HG02763 (cell line): ENCODE measurements at regions not wholly inside any gene's neighbourhood (a gene's known extent, or its start where the extent isn't known, plus 50 kb on each side); places are given as distances from the start of the nearest gene placed in this dataset.
"Not testable (repeated sequence)": the region's sequence is repeated elsewhere in the genome, so short reads cannot be mapped to it uniquely, and the experiment has no call there.

Source experiments
- ATAC-seq: cut with Tn5 transposase; IDR thresholded peaks from one replicate; pipeline ENCODE4 v1.9.1; 2021; ENCODE audit warnings: mild to moderate bottlenecking, moderate library complexity; ENCODE audit not compliant: unreplicated experiment

DNA sequence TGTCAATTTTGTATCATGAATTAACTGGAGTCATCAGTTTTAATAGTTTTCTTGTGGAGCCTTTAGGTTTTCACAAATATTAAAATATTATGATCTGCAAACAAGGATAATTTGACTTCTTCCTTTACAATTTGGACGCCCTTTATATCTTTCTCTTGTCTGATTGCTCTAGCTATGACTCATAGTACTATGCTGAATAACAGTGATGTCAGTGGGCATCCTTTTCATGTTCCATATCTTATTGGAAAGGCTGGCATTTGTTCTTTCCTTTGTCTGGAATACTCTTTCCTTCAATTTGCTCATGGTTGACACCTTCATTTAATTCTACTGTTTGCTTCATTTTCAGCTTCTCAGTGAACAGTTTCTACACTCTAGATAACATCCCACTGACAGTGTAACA lies 1129.3 kb downstream of the SLITRK5 start:
- ATAC-seq = no peak

DNA sequence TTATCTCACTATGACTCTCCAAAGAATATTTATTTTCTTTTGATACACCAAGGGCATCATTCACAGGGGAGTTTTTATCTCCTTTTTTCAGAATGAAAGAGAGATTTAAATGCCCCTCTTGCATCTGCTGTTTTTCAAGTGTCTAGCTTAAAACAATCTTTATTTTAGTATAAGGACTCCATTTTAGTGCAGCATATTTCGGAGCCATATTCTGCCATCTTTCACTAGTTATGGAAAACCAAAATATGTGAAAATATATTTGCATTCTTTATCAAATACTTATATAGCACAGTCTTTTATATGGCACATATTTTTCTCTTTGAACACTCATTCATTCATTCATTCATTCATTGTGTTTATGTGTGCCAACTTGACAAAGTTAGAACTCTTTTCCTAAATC lies 1130.2 kb downstream of the SLITRK5 start:
- ATAC-seq = no peak

DNA sequence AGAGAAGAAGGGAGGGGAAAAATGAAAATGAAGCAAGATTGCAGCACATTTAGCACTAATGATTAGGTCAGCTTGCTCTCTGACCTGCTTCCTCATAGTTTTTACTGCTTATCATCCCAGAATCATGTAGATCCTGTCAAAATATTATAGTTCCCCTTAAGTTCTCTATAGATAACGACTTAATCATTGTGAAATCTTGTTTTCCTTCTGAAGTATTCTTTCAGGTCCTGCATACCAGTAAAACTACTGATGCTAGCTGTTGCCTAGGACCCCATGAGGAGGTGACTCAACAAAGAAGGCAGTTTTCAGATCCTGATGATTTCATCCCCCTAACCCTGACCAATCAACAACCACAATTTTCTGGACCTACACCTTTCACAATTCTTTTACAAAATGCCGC lies 1131.7 kb downstream of the SLITRK5 start:
- ATAC-seq = no peak

DNA sequence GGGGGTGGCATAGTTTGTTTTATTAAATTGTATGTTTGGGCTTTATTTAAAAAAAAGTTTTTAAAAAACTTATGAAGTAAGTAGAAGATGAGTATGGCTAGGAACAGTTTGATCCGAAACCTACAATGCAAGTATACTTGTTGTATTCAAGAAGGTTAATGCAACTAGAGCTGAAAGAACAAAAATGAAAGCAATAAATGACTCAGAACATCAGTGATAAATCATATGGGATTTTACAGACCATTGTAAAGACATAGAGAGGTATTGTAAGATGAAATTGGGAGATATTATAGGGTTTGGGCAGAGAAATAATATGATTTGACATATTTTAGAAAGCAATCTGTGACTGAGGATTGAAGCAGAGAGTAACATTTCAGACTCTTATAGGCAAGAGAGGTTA lies 1135.3 kb downstream of the SLITRK5 start:
- no peak for ATAC-seq

GRCh38 chr13:88817560-88817959 lies 1146.4 kb downstream of the SLITRK5 start:
- no peak for ATAC-seq

DNA sequence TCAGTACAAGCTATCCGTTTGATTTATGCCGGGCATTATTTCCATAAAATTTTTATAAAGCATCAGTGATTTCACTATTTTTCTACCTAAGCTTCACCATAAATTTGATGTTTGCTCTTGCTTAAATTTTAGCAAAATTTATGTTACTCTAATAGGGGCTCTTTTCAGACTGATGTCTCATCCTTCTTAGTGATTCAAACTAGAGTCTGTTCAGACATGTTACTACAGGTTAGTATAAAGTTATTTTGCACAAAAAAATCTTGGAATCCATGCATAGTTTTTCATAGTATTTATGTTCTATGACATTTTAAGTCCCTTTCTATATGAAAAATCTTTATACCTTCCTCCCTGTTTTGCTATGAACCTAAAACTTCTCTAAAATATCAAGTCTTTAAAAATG lies 1151.9 kb downstream of the SLITRK5 start:
- ATAC-seq = no peak

GRCh38 chr13:88824218-88824617 lies 1153.0 kb downstream of the SLITRK5 start:
- ATAC-seq = no peak

DNA sequence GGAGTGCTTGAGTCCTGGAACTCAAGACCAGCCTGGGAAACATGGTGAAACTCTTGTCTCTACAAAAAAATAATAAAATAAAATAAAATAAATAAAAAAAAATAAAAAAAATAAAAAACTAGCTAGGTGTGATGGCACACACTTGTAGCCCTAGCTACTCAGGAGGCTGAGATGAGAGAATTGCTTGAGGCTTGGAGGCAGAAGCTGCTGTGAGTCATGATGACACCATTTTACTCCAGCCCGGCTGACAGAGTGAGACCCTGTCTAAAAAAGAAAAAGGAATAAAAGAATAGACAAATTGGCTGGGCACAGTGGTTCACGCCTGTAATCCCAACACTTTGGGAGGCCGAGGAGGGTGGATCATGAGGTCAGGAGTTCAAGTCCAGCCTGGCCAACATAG lies 1168.9 kb downstream of the SLITRK5 start:
- no peak for ATAC-seq

- not testable (repeated sequence) for ATAC-seq
Measured at GRCh38 chr13:88852293-88852692, 1181.1 kb downstream of the SLITRK5 start.

GRCh38 chr13:88857256-88857655 lies 1186.1 kb downstream of the SLITRK5 start:
- ATAC-seq = no peak

GRCh38 chr13:88862095-88862620 lies 1191.0 kb downstream of the SLITRK5 start:
- no peak for ATAC-seq

DNA sequence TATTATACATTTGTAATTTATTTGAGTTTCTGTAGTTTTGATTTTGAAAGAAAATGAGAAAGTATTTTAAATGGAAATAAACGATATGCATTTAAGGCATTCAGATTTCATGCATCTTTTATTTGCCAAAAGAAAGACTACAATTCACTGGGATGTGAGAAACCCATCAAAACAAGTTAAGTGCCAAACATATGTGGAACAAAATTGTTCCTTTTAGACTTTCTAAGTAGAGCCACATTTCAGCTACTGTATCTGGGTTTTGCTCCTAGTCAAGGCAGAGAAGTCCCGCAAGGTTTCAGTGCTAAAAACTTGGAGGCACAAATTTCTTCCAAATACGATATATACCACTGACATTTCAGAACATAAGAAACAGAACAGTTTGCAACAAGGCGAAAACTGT lies 1191.9 kb downstream of the SLITRK5 start:
- no peak for ATAC-seq

GRCh38 chr13:88866195-88866594 lies 1195.0 kb downstream of the SLITRK5 start:
- no peak for ATAC-seq

GRCh38 chr13:88883741-88884140 lies 1212.6 kb downstream of the SLITRK5 start:
- no peak for ATAC-seq

DNA sequence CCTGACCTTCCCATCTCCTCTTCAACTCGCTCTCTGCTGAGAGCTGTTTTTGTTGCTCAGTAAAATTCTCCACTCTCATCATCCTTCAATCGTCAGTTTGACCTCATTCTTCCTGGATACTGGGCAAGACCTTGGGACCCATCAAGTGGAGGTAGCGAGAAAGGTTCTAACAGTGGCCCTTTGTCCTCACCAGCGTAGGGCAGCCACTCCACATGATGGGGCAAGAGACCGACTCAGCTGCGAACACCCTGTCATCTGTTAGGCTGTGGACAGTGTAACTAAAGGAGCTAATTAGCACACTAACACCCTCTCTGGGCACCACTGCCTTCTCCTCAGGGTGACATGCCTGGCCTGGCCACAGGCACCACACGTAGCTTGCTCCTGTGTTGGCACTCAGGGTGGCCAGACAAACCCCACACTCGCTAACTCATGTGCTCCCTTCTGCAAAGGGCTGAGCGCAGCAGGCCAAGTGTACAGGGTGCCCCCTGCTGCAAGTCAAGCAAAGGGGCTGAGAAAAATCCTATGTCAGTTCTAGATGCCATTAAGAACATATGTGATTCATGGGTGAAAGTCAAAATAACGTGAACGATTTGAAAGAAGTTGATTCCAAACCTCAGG lies 1216.0 kb downstream of the SLITRK5 start:
- no peak for ATAC-seq

GRCh38 chr13:88895261-88895941 lies 1224.2 kb downstream of the SLITRK5 start:
- no peak for ATAC-seq

DNA sequence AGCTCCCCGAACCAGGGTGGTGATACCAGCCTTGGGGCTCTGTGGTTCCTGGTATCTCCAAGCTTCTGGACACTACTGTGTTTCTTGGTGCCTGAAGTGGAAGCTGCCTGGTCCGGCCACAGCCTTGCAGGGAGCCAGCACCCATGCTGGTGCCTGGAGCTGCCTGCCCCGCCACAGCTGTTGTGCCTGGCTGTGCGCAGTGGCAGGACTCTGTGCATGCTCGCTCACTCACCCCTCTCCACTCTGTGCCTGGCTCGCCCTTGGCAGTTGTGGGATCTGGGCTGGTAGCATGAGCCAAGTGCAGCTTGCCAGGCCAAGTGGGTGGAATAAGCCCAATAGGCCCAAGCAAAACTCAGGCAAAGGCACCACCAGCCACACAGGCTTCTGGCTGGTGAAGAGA lies 1225.3 kb downstream of the SLITRK5 start:
- no peak for ATAC-seq

DNA sequence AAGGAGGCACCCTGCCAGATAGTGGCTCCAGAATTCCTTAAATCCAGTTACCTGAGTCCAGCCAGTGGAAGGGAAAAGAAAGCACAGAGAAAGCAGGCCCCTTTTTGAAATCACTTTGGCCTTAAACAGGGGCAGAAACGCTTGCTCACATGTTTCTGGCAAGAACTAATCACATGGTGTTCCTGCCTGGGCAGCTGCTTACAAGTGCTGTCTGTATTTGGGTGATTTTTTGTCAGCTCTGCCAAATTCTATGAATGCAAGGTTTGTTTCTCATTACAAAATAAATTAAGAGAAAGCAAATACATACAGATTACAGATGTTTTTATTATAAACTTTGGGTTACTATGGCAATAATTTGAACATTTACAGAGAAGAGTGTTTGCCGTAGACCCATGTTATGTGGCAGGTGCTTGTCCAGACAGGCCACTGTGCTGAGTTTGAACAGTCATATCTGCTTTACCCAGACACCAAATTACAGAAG lies 1237.8 kb downstream of the SLITRK5 start:
- no peak for ATAC-seq

DNA sequence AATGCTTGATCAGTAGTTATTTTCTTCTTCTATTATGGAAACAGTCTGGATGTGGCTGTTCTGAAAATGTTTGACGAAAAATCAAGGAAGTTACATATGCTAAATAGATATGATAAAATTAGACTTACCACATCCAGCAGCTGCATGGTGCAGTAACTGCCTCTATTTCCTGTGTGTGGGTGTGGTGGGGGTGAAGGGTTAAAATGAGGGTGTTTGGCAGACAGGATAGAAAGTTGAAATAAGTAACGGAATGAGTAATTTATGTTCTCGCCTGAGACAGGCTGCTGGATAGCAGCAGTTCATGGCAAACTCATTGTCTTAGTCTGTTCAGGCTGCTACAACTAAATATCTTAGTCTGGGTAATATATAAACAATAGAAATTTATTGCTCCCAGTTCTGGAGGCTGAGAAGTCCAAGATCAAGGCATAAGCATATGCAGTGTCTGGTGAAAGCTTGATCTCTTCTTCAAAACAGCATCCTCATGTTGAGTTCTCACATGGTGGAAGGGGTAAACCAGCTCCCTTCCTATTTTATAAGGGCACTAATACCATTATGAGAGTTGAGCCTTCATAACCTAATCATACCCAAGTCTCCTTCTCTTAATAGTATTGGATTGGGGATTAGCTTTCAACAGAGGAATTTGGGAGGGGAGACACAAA lies 1248.9 kb downstream of the SLITRK5 start:
- peak; percentile 77 for ATAC-seq

DNA sequence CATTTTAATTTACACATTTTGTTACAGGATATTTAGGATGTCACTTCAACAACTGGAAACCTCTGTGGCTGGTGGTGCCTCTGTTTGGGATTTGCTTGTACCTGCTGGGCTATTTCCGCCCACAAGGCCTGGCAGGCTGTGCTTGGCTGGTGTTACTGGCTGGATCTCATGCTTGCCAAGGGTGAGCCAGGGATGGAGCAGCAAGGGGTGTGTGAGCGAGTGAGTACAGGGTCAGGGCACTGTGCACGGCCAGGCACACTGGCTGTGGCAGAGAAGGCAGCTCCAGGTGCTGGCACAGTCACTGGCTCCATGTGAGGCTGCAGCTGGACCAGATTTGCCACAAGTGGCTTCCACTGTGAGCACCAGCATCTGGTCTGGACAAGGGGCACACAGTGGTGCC lies 1254.8 kb downstream of the SLITRK5 start:
- no peak for ATAC-seq

GRCh38 chr13:88926890-88927502 lies 1255.8 kb downstream of the SLITRK5 start:
- no peak for ATAC-seq
